B cell (primary cell): ENCODE measurements at regions not wholly inside any gene's neighbourhood (a gene's known extent, or its start where the extent isn't known, plus 50 kb on each side); places are given as distances from the start of the nearest gene placed in this dataset.

ENCODE experiments used
- ATAC-seq: fragments of 200-7000 bp; cut with Tn5 transposase; one replicate; pipeline ENCODE4 v1.10.0; 2021; ENCODE audit warnings: low read depth, mild to moderate bottlenecking, moderate number of reproducible peaks, moderate library complexity
- CTCF ChIA-PET: fragments of 350-600 bp; sonication (Branson Sonifier 250); formaldehyde crosslinking; loops from one replicate; lab custom pipeline; 2021; ENCODE audit warnings: antibody characterized with exemption, inconsistent platforms; lab: Charles Lee
- POLR2A ChIA-PET: fragments of 350-600 bp; sonication (Branson Sonifier 250); formaldehyde crosslinking; loops from one replicate; lab custom pipeline; 2021; ENCODE audit warnings: antibody characterized with exemption; lab: Charles Lee
- DNase-seq: peaks from one replicate; pipeline ENCODE4 v3.0.0; 2013
- H2AFZ ChIP-seq: 2 replicates; pipeline ENCODE4 v1.6.1; 2012; ENCODE audit warnings: mild to moderate bottlenecking, low read depth, low read length; ENCODE audit not compliant: insufficient read depth, poor library complexity, severe bottlenecking
- H3K27ac ChIP-seq, 2 donors: 1 replicate in 1 of 2; 2 replicates in 1 of 2; pipeline ENCODE4 v1.5.1; 2012 to 2013; ENCODE audit warnings: low read length in 2 of 2, mild to moderate bottlenecking in 2 of 2, moderate library complexity in 1 of 2
- H3K27me3 ChIP-seq, 4 experiments: fragments of 200-600 bp in 1 of 4; sonication (generic) in 1 of 4; replicated peaks in 1 of 4; 1 replicate in 2 of 4; 2 replicates in 2 of 4; pipeline versions ENCODE4 v1.6.1 to v1.7.0; 2013 to 2016; ENCODE audit warnings: low read length in 3 of 4, mild to moderate bottlenecking in 2 of 4, mixed read lengths in 1 of 4, moderate library complexity in 1 of 4; ENCODE audit not compliant: insufficient read depth in 4 of 4, control insufficient read depth in 3 of 4; ENCODE audit errors: control extremely low read depth in 1 of 4
- H3K36me3 ChIP-seq, 2 experiments: replicated peaks in 1 of 2; 1 replicate in 1 of 2; 2 replicates in 1 of 2; pipeline versions ENCODE4 v1.6.1 to v1.7.1; 2013; ENCODE audit warnings: low read length in 1 of 2; ENCODE audit not compliant: insufficient read depth in 2 of 2, control insufficient read depth in 1 of 2; ENCODE audit errors: control extremely low read depth in 1 of 2, extremely low read depth in 1 of 2
- H3K4me1 ChIP-seq, 2 donors: fragments of 200-600 bp in 1 of 2; sonication (generic) in 1 of 2; 1 replicate in 1 of 2; 2 replicates in 1 of 2; pipeline versions ENCODE4 v1.5.1 to v1.6.1; 2013 to 2017; ENCODE audit warnings: low read length in 2 of 2; ENCODE audit not compliant: control insufficient read depth in 2 of 2, insufficient read depth in 2 of 2
- H3K4me2 ChIP-seq: replicated peaks from 2 replicates; pipeline ENCODE3; 2012; ENCODE audit warnings: mild to moderate bottlenecking, low read depth, low read length; ENCODE audit not compliant: poor library complexity, severe bottlenecking
- H3K4me3 ChIP-seq, 5 experiments: fragments of 200-600 bp in 1 of 5; sonication (generic) in 1 of 5; 1 replicate in 3 of 5; 2 replicates in 2 of 5; pipeline versions ENCODE4 v1.5.1 to v1.7.0; 2011 to 2016; ENCODE audit warnings: low read length in 4 of 5, mild to moderate bottlenecking in 4 of 5, low read depth in 2 of 5, control low read depth in 1 of 5, moderate library complexity in 1 of 5; ENCODE audit not compliant: insufficient read depth in 1 of 5; ENCODE audit errors: control extremely low read depth in 1 of 5, extremely low read depth in 1 of 5
- H3K79me2 ChIP-seq: fragments of 200-600 bp; sonication (generic); one replicate; pipeline ENCODE4 v1.6.0; 2016; ENCODE audit warnings: low read length; ENCODE audit not compliant: control insufficient read depth, insufficient read depth
- H3K9ac ChIP-seq: fragments of 200-600 bp; sonication (generic); 2 replicates; pipeline ENCODE4 v1.6.1; 2017; ENCODE audit warnings: mild to moderate bottlenecking, low read length, moderate library complexity
- H3K9me3 ChIP-seq, 3 donors: one replicate each; pipeline versions ENCODE4 v1.6.1 to v1.7.1; 2013; ENCODE audit warnings: low read length in 2 of 3; ENCODE audit not compliant: control insufficient read depth in 2 of 3, insufficient read depth in 1 of 3; ENCODE audit errors: control extremely low read depth in 1 of 3
- H4K20me1 ChIP-seq: 2 replicates; pipeline ENCODE4 v1.6.0; 2012; ENCODE audit warnings: mild to moderate bottlenecking, low read length; ENCODE audit not compliant: insufficient read depth, control insufficient read depth, poor library complexity, severe bottlenecking
- H3K27ac Mint-ChIP-seq: one replicate; pipeline ENCODE4 v1.8.0; 2021; ENCODE audit warnings: mixed read lengths
- H3K27me3 Mint-ChIP-seq: one replicate; pipeline ENCODE4 v1.8.0; 2021; ENCODE audit warnings: mixed read lengths
- H3K4me1 Mint-ChIP-seq: one replicate; pipeline ENCODE4 v1.8.0; 2021; ENCODE audit warnings: mixed read lengths
- H3K4me3 Mint-ChIP-seq: one replicate; pipeline ENCODE4 v1.8.0; 2021; ENCODE audit warnings: mixed read lengths
- H3K9me3 Mint-ChIP-seq: one replicate; pipeline ENCODE4 v1.8.0; 2022; ENCODE audit warnings: mixed read lengths; ENCODE audit not compliant: insufficient read depth
- EZH2 ChIP-seq: IDR thresholded peaks from 2 replicates; pipeline ENCODE4 v1.6.1; 2012; ENCODE audit warnings: borderline replicate concordance, low read depth, mild to moderate bottlenecking, moderate library complexity, low read length; ENCODE audit not compliant: insufficient read depth, poor library complexity, severe bottlenecking
- WGBS: methylation state at CpG from one replicate; pipeline ENCODE4 v1.1.5; 2013; ENCODE audit warnings: missing lambda C conversion rate; ENCODE audit not compliant: insufficient coverage; 5-methylcytosine and 5-hydroxymethylcytosine counted together
- intact Hi-C: fragments of 100-400 bp; cut with micrococcal nuclease; formaldehyde crosslinking; loops from one replicate; pipeline ENCODE4 v1.10.0; 2022
- TF ChIP-seq, protein P1 (sequence below): fragments of 200-600 bp; IDR thresholded peaks from one replicate; pipeline ENCODE4 v1.8.0; 2022; ENCODE audit warnings: antibody characterized with exemption, mild to moderate bottlenecking

GRCh38 chr6:139970591-139970991 lies 596.1 kb upstream of the CITED2 start:
- intact Hi-C loops, result no loop called here
- Histone ChIP-seq H2AFZ (no peak overlapping the region), H3K27me3 (no peaks in the 10 kb centered on the region), H3K4me1 (peaks cover 0 to 8% of the 10 kb centered on the region in 2 donors), H3K4me2 (no peak overlapping the region), H3K36me3 (no peaks in the 10 kb centered on the region), H3K4me3 (no peak overlapping the region), H3K9ac (no peak overlapping the region), H3K9me3 (no peaks in the 10 kb centered on the region), H4K20me1 (no peaks in the 10 kb centered on the region), H3K79me2 (no peaks in the 10 kb centered on the region), H3K27ac (no peak overlapping the region)
- ChIA-PET POLR2A (no interaction called here), CTCF (interaction anchor here (0.7 kb wide), 1 partner anchor 609 kb away, joined by 3 read pairs; no protein-coding TSS in a partner anchor)
- Mint-ChIP-seq H3K27ac (no peak overlapping the region), H3K4me1 (peaks cover 11% of the 10 kb centered on the region), H3K4me3 (no peak overlapping the region), H3K27me3 (no peaks in the 10 kb centered on the region), H3K9me3 (no peaks in the 10 kb centered on the region)
- DNase-seq (peak; percentile 18), ATAC-seq (no peak)
- no CpG with 5 or more reads among the region's 1 CpG for WGBS
- no peak for TF ChIP-seq EZH2
- TF ChIP-seq, protein P1, sequence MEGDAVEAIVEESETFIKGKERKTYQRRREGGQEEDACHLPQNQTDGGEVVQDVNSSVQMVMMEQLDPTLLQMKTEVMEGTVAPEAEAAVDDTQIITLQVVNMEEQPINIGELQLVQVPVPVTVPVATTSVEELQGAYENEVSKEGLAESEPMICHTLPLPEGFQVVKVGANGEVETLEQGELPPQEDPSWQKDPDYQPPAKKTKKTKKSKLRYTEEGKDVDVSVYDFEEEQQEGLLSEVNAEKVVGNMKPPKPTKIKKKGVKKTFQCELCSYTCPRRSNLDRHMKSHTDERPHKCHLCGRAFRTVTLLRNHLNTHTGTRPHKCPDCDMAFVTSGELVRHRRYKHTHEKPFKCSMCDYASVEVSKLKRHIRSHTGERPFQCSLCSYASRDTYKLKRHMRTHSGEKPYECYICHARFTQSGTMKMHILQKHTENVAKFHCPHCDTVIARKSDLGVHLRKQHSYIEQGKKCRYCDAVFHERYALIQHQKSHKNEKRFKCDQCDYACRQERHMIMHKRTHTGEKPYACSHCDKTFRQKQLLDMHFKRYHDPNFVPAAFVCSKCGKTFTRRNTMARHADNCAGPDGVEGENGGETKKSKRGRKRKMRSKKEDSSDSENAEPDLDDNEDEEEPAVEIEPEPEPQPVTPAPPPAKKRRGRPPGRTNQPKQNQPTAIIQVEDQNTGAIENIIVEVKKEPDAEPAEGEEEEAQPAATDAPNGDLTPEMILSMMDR, result no peak

DNA sequence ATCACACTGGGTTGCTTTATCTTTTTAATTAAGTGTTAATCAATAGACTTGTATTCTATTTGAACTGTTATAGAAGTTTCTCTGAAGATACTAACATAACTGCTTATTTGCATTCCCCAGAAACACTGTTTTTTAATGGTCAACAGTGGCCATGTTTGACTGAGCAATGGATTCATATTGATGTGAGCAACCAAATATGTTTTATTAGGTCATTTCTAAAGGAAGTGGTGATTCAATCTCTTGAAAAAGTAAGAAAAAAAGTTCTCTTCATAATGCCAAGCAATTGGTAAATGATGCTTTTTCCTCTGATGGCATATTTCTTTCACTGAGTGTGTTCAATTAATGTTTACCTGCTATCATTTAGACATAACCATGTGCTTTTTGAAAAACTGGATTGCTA lies 593.0 kb upstream of the CITED2 start:
- Histone ChIP-seq H3K4me3 (no peak overlapping the region), H3K4me1 (peaks cover 0 to 8% of the 10 kb centered on the region in 2 donors), H3K27me3 (no peaks in the 10 kb centered on the region), H4K20me1 (no peaks in the 10 kb centered on the region), H3K9ac (no peak overlapping the region), H3K9me3 (no peaks in the 10 kb centered on the region), H3K27ac (no peak overlapping the region), H3K4me2 (no peak overlapping the region), H3K36me3 (no peaks in the 10 kb centered on the region), H3K79me2 (no peaks in the 10 kb centered on the region), H2AFZ (no peak overlapping the region)
- Mint-ChIP-seq H3K4me1 (peaks cover 11% of the 10 kb centered on the region), H3K27ac (no peak overlapping the region), H3K9me3 (no peaks in the 10 kb centered on the region), H3K27me3 (no peaks in the 10 kb centered on the region), H3K4me3 (no peak overlapping the region)
- ATAC-seq (no peak), DNase-seq (no peak)
- POLR2A ChIA-PET, result no interaction called here
- TF ChIP-seq EZH2, result no peak
- TF ChIP-seq, protein P1, result no peak
- intact Hi-C loops, result no loop called here
- CTCF ChIA-PET, result no interaction called here
